Heart left ventricle (tissue), 13 donors: ENCODE measurements at regions not wholly inside any gene's neighbourhood (a gene's known extent, or its start where the extent isn't known, plus 50 kb on each side); places are given as distances from the start of the nearest gene placed in this dataset.

Experiments used
- CTCF ChIP-seq, 12 donors: fragments of 200-600 bp; sonication (generic) in 4 of 12; IDR thresholded peaks; one replicate each; pipeline versions ENCODE4 v1.5.0 to v1.8.0; 2018 to 2022; ENCODE audit warnings: antibody characterized with exemption in 12 of 12, mild to moderate bottlenecking in 5 of 12
- POLR2A ChIP-seq, 2 donors: fragments of 450-650 bp; IDR thresholded peaks; one replicate each; pipeline ENCODE4 v1.6.1; 2017; ENCODE audit warnings: antibody characterized with exemption in 2 of 2, mild to moderate bottlenecking in 2 of 2, moderate library complexity in 2 of 2
- donor health status: ischemic (EF 13 %, LVEDD 7.1; RV severe dilation, severe dysfunction).
- donor health status: DM: no; HTN: yes; CAD: no.
- donor health status: DM: no; HTN: no; CAD: no.
- donor health status: ischemic (EF 25% LVEDD 6.9; RV normal size, moderate dysfunction).
- donor health status: ischemic (EF 25% LVEDD 5.7; RV mildly dilated, moderate dysfunction).
- donor health status: ischemic (EF 35%, LVEDD 5.7; RV mildly dilated, moderate dysfunction).
- donor health status: nonischemic (EF 11% LVEDD 7.7; RV severe dilation, severe dysfunction).
- donor health status: DM: yes; HTN: yes; CAD: no.
- donor health status: PGD.
- donor health status: ischemic (EF 29% LVEDD 5.4; RV normal size, mild dysfunction).
- donor health status: nonischemic (EF 23%, LVEDD 6.1; RV moderate dilation, normal function).

- TF ChIP-seq CTCF (IDR thresholded peaks at IDR 0.05) = no peak
- TF ChIP-seq POLR2A (IDR thresholded peaks at IDR 0.05) = no peak
Measured at GRCh38 chr5:112106878-112107277, 312.2 kb downstream of the EPB41L4A start.
